ENCODE measurements at regions not wholly inside any gene's neighbourhood (a gene's known extent, or its start where the extent isn't known, plus 50 kb on each side); places are given as distances from the start of the nearest gene placed in this dataset.

DNA sequence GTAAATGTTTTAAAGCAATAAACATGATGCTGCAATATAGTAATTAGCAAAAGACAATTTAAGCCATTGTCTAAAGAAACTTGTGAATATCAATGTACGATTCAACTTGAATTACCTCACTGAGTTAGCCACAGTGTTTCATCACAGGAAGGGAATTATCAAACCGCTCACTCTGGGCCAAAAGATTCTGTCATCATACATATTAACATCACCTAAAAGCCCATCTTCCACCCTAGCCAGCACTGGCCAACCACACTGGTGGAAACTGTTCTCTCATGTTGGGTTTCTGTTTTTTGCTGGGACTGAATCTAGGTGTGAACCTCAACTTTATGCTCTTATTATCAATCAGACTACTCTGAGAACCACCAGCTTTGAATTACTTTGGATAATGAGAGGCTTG lies 497.7 kb upstream of the THBS1 start:
- Histone ChIP-seq H3K27me3 (ENCODE audit: low read depth, low read length) (no peaks in the 10 kb centered on the region), H3K4me1 (ENCODE audit: control insufficient read depth in 1 of 2, insufficient read depth in 2 of 2, low read length in 2 of 2) (peaks cover 0 to 4% of the 10 kb centered on the region in 2 donors), H3K27ac (ENCODE audit: low read length) (peak overlapping the region; percentile 86), H3K9me3 (ENCODE audit: control insufficient read depth in 1 of 2, low read length in 2 of 2) (no peaks in the 10 kb centered on the region), H3K4me3 (ENCODE audit: low read depth in 1 of 2, low read length in 2 of 2) (no peak overlapping the region), H3K36me3 (ENCODE audit: control insufficient read depth in 1 of 2, insufficient read depth in 2 of 2, low read length in 2 of 2) (no peaks in the 10 kb centered on the region)

DNA sequence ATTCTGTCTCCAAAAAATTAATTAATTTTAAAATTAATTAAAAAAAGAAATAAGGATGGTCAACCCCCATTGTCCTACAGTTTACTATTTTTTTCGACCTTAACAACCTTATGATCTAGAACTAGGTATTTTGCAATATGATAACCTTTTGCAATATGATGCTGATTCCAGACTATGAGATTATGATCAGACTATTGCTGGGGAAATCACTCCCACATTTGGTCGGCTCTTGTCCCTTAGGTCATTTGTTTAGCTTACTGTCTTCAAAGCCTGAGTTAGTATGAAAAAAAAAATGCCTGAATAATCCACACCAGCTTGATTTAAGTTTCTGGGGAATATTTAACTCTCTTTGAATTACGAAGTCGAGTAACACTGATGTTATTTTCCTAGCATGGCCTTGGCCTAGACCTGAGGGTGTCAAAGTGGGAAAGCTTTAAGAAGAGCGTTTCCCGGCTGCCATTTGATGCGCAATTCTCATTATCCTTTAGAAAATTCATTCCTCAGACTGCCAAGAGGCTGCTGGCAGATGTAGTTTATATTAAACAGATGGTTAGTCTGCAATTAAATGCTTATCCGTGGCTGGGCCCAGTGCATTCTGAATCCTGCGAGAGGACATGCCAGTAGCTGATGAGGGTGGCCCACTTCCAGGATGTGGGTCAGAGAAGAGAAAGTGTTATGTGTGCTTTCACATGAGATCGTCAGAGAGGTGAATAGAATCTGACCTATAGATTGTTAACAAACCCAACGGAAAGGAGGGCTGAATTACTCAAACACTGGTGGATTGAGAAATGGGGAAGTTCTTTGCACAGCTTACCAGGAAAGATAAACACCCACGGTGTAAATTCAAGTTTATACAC lies 496.0 kb upstream of the THBS1 start:
- no peaks in the 10 kb centered on the region for H3K27me3 ChIP-seq (ENCODE audit: low read depth, low read length)
- H3K4me1 ChIP-seq (ENCODE audit: control insufficient read depth in 1 of 2, insufficient read depth in 2 of 2, low read length in 2 of 2) = peaks cover 0 to 4% of the 10 kb centered on the region in 2 donors
- H3K27ac ChIP-seq (ENCODE audit: low read length) = peak overlapping the region; percentile 69
- no peaks in the 10 kb centered on the region for H3K36me3 ChIP-seq (ENCODE audit: control insufficient read depth in 1 of 2, insufficient read depth in 2 of 2, low read length in 2 of 2)
- no peak overlapping the region for H3K4me3 ChIP-seq (ENCODE audit: low read depth in 1 of 2, low read length in 2 of 2)
- H3K9me3 ChIP-seq (ENCODE audit: control insufficient read depth in 1 of 2, low read length in 2 of 2) = no peaks in the 10 kb centered on the region

GRCh38 chr15:39086641-39087040 lies 494.2 kb upstream of the THBS1 start:
- Histone ChIP-seq H3K4me1 (ENCODE audit: control insufficient read depth in 1 of 2, insufficient read depth in 2 of 2, low read length in 2 of 2) (peaks cover 0 to 4% of the 10 kb centered on the region in 2 donors), H3K27me3 (ENCODE audit: low read depth, low read length) (no peaks in the 10 kb centered on the region), H3K4me3 (ENCODE audit: low read depth in 1 of 2, low read length in 2 of 2) (no peak overlapping the region), H3K9me3 (ENCODE audit: control insufficient read depth in 1 of 2, low read length in 2 of 2) (no peaks in the 10 kb centered on the region), H3K27ac (ENCODE audit: low read length) (no peak overlapping the region), H3K36me3 (ENCODE audit: control insufficient read depth in 1 of 2, insufficient read depth in 2 of 2, low read length in 2 of 2) (no peaks in the 10 kb centered on the region)

- Histone ChIP-seq H3K9me3 (ENCODE audit: control insufficient read depth in 1 of 2, low read length in 2 of 2) (no peaks in the 10 kb centered on the region), H3K27me3 (ENCODE audit: low read depth, low read length) (no peaks in the 10 kb centered on the region)
Measured at GRCh38 chr15:39088156-39088555, 492.7 kb upstream of the THBS1 start.

GRCh38 chr15:39092354-39092753 lies 488.5 kb upstream of the THBS1 start:
- no peak overlapping the region for H3K4me3 ChIP-seq (ENCODE audit: low read depth in 1 of 2, low read length in 2 of 2)
- H3K4me1 ChIP-seq (ENCODE audit: control insufficient read depth in 1 of 2, insufficient read depth in 2 of 2, low read length in 2 of 2) = peaks cover 0 to 4% of the 10 kb centered on the region in 2 donors
- no peak overlapping the region for H3K27ac ChIP-seq (ENCODE audit: low read length)
- H3K36me3 ChIP-seq (ENCODE audit: control insufficient read depth in 1 of 2, insufficient read depth in 2 of 2, low read length in 2 of 2) = no peaks in the 10 kb centered on the region
- H3K27me3 ChIP-seq (ENCODE audit: low read depth, low read length) = no peaks in the 10 kb centered on the region
- no peaks in the 10 kb centered on the region for H3K9me3 ChIP-seq (ENCODE audit: control insufficient read depth in 1 of 2, low read length in 2 of 2)

More at GRCh38 chr15:39088156-39088555, 492.7 kb upstream of the THBS1 start:
- no peak overlapping the region for H3K4me3 ChIP-seq (ENCODE audit: low read depth in 1 of 2, low read length in 2 of 2)
- H3K4me1 ChIP-seq (ENCODE audit: control insufficient read depth in 1 of 2, insufficient read depth in 2 of 2, low read length in 2 of 2) = peaks cover 0 to 8% of the 10 kb centered on the region in 2 donors
- no peak overlapping the region for H3K27ac ChIP-seq (ENCODE audit: low read length)
- no peaks in the 10 kb centered on the region for H3K36me3 ChIP-seq (ENCODE audit: control insufficient read depth in 1 of 2, insufficient read depth in 2 of 2, low read length in 2 of 2)

DNA sequence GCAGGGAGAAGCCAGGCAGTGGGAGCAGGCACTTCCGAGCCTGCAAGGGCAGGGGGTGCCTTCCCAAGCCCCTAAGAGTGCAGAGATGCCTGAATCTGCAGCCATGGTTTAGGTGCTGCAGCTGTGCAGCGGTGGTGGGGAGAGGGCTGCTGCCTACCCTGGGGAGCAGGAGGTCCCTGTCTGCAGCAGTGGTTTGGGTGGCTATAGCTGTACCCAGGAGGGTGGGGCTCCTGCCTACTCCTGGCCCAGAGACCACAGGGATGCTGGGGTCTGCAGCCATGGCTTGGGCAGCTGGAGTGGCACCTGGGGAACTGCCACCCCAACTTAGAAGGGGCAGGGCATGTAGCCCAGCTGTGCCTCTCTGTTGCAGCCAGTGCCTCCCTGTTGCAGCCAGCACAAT lies 488.1 kb upstream of the THBS1 start:
- H3K4me1 ChIP-seq (ENCODE audit: control insufficient read depth in 1 of 2, insufficient read depth in 2 of 2, low read length in 2 of 2) = peaks cover 0 to 4% of the 10 kb centered on the region in 2 donors
- H3K9me3 ChIP-seq (ENCODE audit: control insufficient read depth in 1 of 2, low read length in 2 of 2) = no peaks in the 10 kb centered on the region
- H3K4me3 ChIP-seq (ENCODE audit: low read depth in 1 of 2, low read length in 2 of 2) = no peak overlapping the region

GRCh38 chr15:39094116-39094515 lies 486.8 kb upstream of the THBS1 start:
- Histone ChIP-seq H3K36me3 (ENCODE audit: control insufficient read depth in 1 of 2, insufficient read depth in 2 of 2, low read length in 2 of 2) (no peaks in the 10 kb centered on the region), H3K4me3 (ENCODE audit: low read depth in 1 of 2, low read length in 2 of 2) (no peak overlapping the region), H3K27me3 (ENCODE audit: low read depth, low read length) (no peaks in the 10 kb centered on the region), H3K4me1 (ENCODE audit: control insufficient read depth in 1 of 2, insufficient read depth in 2 of 2, low read length in 2 of 2) (peaks cover 0 to 4% of the 10 kb centered on the region in 2 donors), H3K9me3 (ENCODE audit: control insufficient read depth in 1 of 2, low read length in 2 of 2) (no peaks in the 10 kb centered on the region), H3K27ac (ENCODE audit: low read length) (no peak overlapping the region)

More for the DNA sequence above, 488.1 kb upstream of the THBS1 start:
- H3K36me3 ChIP-seq (ENCODE audit: control insufficient read depth in 1 of 2, insufficient read depth in 2 of 2, low read length in 2 of 2) = no peaks in the 10 kb centered on the region
- H3K27me3 ChIP-seq (ENCODE audit: low read depth, low read length) = no peaks in the 10 kb centered on the region
- H3K27ac ChIP-seq (ENCODE audit: low read length) = no peak overlapping the region

DNA sequence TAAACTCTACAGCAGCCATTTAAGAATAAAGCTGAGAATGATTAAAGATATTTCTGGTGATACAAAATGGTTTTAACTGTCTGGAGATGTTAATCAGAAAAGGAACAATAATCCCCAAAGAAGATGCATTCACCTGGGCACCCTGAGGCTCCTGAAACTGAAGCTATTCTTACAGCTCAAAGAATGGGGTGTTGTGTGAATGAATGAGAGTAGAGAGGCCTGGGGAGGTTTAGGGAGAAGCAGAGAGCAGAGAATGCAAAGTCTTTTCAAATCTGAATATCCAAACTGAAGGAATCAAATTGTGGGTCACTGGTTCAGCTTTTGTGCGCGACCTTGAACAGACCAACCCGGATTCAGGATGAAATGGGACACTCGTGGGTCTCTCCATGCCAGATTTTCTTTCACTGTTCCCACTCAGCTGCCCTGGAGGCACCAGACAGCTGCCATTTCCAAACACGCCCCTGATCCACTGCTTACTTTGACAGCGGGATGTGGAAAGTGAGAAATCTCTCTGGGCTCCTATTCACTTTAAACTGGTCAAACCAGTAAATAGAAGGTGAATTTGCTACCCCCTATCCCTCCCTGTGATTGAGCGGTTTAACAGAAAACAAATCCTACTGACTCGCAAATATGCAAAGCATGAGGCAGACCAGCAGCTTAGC lies 485.5 kb upstream of the THBS1 start:
- Histone ChIP-seq H3K9me3 (ENCODE audit: control insufficient read depth in 1 of 2, low read length in 2 of 2) (no peaks in the 10 kb centered on the region), H3K27me3 (ENCODE audit: low read depth, low read length) (no peaks in the 10 kb centered on the region), H3K27ac (ENCODE audit: low read length) (peak overlapping the region; percentile 56), H3K4me3 (ENCODE audit: low read depth in 1 of 2, low read length in 2 of 2) (no peak overlapping the region), H3K4me1 (ENCODE audit: control insufficient read depth in 1 of 2, insufficient read depth in 2 of 2, low read length in 2 of 2) (peaks cover 0 to 4% of the 10 kb centered on the region in 2 donors), H3K36me3 (ENCODE audit: control insufficient read depth in 1 of 2, insufficient read depth in 2 of 2, low read length in 2 of 2) (no peaks in the 10 kb centered on the region)

DNA sequence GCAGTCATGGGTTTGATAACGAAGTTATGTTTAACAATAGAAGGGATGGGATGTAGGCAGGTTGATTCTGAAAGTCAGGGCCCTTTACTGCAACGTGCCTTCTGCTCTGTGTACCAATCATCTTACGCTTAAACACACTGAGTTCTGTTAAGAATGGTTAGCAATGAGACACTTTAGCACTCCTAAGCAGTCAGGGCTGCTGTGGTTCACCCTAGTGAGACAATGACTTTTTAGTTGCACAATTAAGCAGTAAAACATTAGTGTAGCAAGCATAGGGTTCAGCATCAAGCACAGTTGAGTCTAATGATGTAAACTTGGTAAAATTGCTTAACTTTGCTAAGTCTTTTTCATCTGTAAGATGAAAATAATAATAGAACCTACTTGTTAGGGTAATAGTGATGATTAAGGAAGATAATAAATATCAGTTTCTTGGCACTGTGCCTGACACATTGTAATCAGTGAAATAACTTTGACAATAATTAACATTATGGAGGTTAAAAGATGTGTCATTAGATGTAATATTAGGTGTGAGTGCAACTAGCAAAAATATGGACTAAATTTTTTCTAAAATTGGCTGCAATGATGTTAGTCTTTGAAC lies 484.2 kb upstream of the THBS1 start:
- Histone ChIP-seq H3K27me3 (ENCODE audit: low read depth, low read length) (no peaks in the 10 kb centered on the region), H3K4me1 (ENCODE audit: control insufficient read depth in 1 of 2, insufficient read depth in 2 of 2, low read length in 2 of 2) (peaks cover 0 to 4% of the 10 kb centered on the region in 2 donors), H3K36me3 (ENCODE audit: control insufficient read depth in 1 of 2, insufficient read depth in 2 of 2, low read length in 2 of 2) (no peaks in the 10 kb centered on the region), H3K27ac (ENCODE audit: low read length) (no peak overlapping the region), H3K4me3 (ENCODE audit: low read depth in 1 of 2, low read length in 2 of 2) (no peak overlapping the region), H3K9me3 (ENCODE audit: control insufficient read depth in 1 of 2, low read length in 2 of 2) (no peaks in the 10 kb centered on the region)

DNA sequence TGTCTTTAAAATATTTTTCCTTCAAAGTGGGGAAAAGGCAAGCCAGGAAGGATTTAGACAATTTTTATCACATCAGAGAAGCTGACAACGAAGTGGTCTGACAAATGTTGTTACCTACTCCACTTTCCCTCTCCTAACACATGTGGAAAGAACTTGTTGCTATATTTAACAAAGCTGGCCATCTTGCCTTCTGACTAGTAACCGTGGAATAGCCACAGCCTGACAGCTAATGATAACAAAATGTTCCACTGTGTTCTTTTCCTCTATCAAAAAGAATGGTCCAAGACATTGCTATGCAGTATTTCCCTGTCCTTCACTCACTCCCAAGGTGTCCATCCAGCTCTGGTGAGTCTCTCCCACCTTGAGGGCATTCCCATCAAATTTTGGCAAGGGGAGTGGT lies 481.4 kb upstream of the THBS1 start:
- Histone ChIP-seq H3K27ac (ENCODE audit: low read length) (peak overlapping the region; percentile 48), H3K4me1 (ENCODE audit: control insufficient read depth in 1 of 2, insufficient read depth in 2 of 2, low read length in 2 of 2) (no peaks in the 10 kb centered on the region), H3K36me3 (ENCODE audit: control insufficient read depth in 1 of 2, insufficient read depth in 2 of 2, low read length in 2 of 2) (no peaks in the 10 kb centered on the region), H3K9me3 (ENCODE audit: control insufficient read depth in 1 of 2, low read length in 2 of 2) (no peaks in the 10 kb centered on the region), H3K4me3 (ENCODE audit: low read depth in 1 of 2, low read length in 2 of 2) (no peak overlapping the region), H3K27me3 (ENCODE audit: low read depth, low read length) (no peaks in the 10 kb centered on the region)

DNA sequence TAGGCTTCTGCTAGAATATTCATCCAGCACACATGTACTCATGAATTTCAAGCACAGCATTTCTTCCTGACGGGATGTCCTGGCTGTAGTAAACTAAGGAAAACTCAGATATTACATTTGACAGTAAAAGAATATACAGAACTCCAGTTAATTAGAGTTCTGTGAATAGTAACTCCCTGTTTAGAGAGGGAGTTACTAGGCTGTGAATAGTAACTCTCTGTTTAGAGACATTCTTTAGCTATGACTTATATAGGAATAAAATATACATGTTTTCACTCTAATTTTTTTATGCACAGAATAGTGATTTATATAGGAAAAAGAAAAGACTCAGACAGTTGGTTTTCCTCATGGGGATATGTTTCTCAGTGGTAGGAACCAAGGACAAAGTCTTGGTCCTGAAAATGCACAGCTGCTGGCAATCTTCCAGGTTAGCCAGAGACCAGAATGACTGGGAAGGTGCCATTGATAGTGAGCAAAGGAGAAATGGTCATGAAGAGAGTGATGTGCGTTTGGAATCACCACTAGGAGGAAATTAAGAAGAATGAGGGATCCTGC lies 480.7 kb upstream of the THBS1 start:
- Histone ChIP-seq H3K27ac (ENCODE audit: low read length) (peak overlapping the region; percentile 48), H3K4me3 (ENCODE audit: low read depth in 1 of 2, low read length in 2 of 2) (no peak overlapping the region), H3K36me3 (ENCODE audit: control insufficient read depth in 1 of 2, insufficient read depth in 2 of 2, low read length in 2 of 2) (no peaks in the 10 kb centered on the region), H3K4me1 (ENCODE audit: control insufficient read depth in 1 of 2, insufficient read depth in 2 of 2, low read length in 2 of 2) (no peaks in the 10 kb centered on the region), H3K27me3 (ENCODE audit: low read depth, low read length) (no peaks in the 10 kb centered on the region), H3K9me3 (ENCODE audit: control insufficient read depth in 1 of 2, low read length in 2 of 2) (no peaks in the 10 kb centered on the region)

Measured in muscle layer of duodenum (tissue), 2 donors.